Adipocyte (in vitro differentiated cells): ENCODE measurements at regions not wholly inside any gene's neighbourhood (a gene's known extent, or its start where the extent isn't known, plus 50 kb on each side); places are given as distances from the start of the nearest gene placed in this dataset.

Experiments
- DNase-seq: peaks from one replicate; pipeline ENCODE4 v3.0.0-alpha.2; 2015; ENCODE audit warnings: low read depth
- H3K27me3 ChIP-seq: replicated peaks from 2 replicates; pipeline ENCODE4 v1.7.0; 2013; ENCODE audit warnings: mild to moderate bottlenecking, low read length, moderate library complexity; ENCODE audit not compliant: control insufficient read depth, insufficient read depth
- H3K36me3 ChIP-seq: 2 replicates; pipeline ENCODE4 v1.7.0; 2013; ENCODE audit warnings: low read length, mild to moderate bottlenecking, moderate library complexity; ENCODE audit not compliant: control insufficient read depth, insufficient read depth, severe bottlenecking
- H3K4me1 ChIP-seq: 2 replicates; pipeline ENCODE4 v1.7.0; 2013; ENCODE audit warnings: mild to moderate bottlenecking, low read length, moderate library complexity; ENCODE audit not compliant: control insufficient read depth, insufficient read depth
- H3K4me3 ChIP-seq: 2 replicates; pipeline ENCODE4 v1.7.0; 2013; ENCODE audit warnings: mild to moderate bottlenecking, low read length, moderate library complexity
- H3K9ac ChIP-seq: 2 replicates; pipeline ENCODE4 v1.7.0; 2013; ENCODE audit warnings: mild to moderate bottlenecking, low read length, moderate library complexity
- H3K9me3 ChIP-seq: 2 replicates; pipeline ENCODE4 v1.7.0; 2013; ENCODE audit warnings: mild to moderate bottlenecking, low read length, moderate library complexity; ENCODE audit not compliant: control insufficient read depth

DNA sequence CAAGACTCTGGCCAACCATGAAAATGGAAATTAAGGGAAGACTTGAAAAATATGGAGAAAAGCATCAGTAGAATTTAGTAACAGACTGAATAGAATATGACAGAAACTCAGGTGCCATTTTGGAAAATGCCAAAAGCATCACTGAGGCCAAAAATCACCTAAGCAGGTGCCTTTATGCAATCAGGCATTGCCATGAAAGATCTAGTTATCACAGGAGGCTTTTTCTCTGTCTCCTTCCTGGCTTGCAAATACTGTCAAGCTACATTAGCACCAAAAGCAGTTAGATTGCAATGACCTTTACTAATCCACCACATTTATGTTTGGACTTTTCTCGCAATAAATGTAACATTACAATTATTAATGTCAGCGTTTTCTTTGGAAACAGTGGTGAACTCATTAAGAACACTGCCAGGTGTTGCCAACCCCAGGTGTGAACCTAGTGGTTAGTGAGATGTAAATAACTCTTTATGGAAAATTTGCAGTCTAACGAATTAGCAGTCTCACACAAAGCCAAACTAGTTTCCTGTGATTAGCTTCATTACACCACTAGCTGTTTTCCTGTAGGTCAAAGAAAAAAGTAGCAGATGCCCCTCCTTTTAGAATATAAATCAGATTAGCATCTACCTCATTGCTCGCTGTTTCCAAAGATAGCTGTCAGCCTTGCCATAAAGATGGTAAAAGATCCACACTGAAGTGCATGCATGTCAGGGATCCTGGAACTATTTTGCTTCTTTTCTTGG lies 1568.4 kb upstream of the TENM3 start:
- H3K4me1 ChIP-seq, result no peaks in the 10 kb centered on the region
- no peaks in the 10 kb centered on the region for H3K27me3 ChIP-seq
- H3K36me3 ChIP-seq, result no peaks in the 10 kb centered on the region
- H3K9me3 ChIP-seq, result no peaks in the 10 kb centered on the region
- no peak overlapping the region for H3K9ac ChIP-seq
- H3K4me3 ChIP-seq, result no peak overlapping the region
- no peak for DNase-seq

DNA sequence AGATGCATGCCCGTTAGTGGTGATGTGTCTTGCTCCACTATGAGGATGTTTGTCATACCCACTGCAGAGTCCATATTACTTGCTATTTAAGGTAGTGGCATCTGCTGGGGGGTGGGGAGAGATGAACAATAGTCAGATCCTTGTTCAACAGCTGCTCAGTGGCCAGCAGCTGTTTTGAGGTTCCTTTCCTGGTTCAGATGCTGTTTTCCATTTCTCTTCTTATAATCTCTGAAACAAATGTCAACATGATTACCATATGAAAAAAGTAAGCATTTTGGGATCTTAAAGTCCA lies 1567.9 kb upstream of the TENM3 start:
- no peaks in the 10 kb centered on the region for H3K27me3 ChIP-seq
- H3K4me3 ChIP-seq, result no peak overlapping the region
- H3K36me3 ChIP-seq, result no peaks in the 10 kb centered on the region
- H3K4me1 ChIP-seq, result no peaks in the 10 kb centered on the region
- DNase-seq, result no peak
- H3K9me3 ChIP-seq, result no peaks in the 10 kb centered on the region
- no peak overlapping the region for H3K9ac ChIP-seq

DNA sequence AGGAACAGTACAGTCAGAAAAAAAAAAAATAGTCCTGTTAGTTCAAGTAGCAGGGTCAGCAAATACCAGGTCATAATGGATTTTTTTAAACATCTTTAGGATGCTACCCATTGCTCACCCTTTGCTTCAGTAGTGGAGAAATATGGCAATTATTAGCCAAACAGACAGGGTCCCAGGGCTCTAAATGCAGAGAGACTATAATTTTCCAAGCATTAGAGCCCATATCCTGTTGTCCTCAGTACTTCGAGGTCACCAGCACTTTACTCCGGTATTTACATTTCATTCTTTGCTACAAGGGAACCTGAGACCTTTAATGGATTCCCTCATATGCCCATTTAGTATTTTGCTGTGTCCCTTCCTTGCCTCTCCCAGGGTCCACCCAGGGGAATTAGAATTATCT lies 1562.9 kb upstream of the TENM3 start:
- no peak for DNase-seq
- H3K4me3 ChIP-seq, result no peak overlapping the region
- H3K27me3 ChIP-seq, result no peaks in the 10 kb centered on the region
- H3K36me3 ChIP-seq, result no peaks in the 10 kb centered on the region
- H3K4me1 ChIP-seq, result no peaks in the 10 kb centered on the region
- no peak overlapping the region for H3K9ac ChIP-seq
- H3K9me3 ChIP-seq, result no peaks in the 10 kb centered on the region

GRCh38 chr4:180682776-180683175 lies 1560.4 kb upstream of the TENM3 start:
- Histone ChIP-seq H3K9me3 (no peaks in the 10 kb centered on the region), H3K4me1 (no peaks in the 10 kb centered on the region), H3K27me3 (no peaks in the 10 kb centered on the region), H3K9ac (no peak overlapping the region), H3K36me3 (no peaks in the 10 kb centered on the region), H3K4me3 (no peak overlapping the region)
- DNase-seq, result no peak

- Histone ChIP-seq H3K9me3 (no peaks in the 10 kb centered on the region), H3K4me3 (no peak overlapping the region), H3K9ac (no peak overlapping the region), H3K27me3 (no peaks in the 10 kb centered on the region), H3K36me3 (no peaks in the 10 kb centered on the region), H3K4me1 (no peaks in the 10 kb centered on the region)
- DNase-seq, result no peak
These were observed 1560.0 kb upstream of the TENM3 start for GRCh38 chr4:180683186-180683585.

DNA sequence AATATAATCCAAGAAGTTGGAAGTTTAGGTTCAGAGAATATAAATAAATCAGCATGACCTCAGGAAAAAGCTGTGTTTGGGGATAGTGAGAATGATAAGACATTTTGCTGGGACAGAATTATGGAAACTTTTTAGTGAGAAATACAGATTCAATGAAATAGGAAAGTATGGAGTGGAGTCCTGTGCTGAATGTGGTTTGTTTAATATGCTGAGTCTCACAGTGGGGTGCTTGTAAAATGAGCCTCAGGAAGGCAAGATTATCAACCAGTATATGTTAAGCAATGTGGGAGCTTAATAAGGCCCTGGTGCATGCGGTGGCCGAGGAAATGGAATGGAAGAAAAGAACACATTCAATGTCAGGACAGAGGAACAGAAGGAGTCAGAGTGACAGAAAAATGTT lies 1554.7 kb upstream of the TENM3 start:
- H3K36me3 ChIP-seq, result no peaks in the 10 kb centered on the region
- H3K4me1 ChIP-seq, result no peaks in the 10 kb centered on the region
- DNase-seq, result no peak
- H3K4me3 ChIP-seq, result no peak overlapping the region
- H3K9me3 ChIP-seq, result no peaks in the 10 kb centered on the region
- no peak overlapping the region for H3K9ac ChIP-seq
- no peaks in the 10 kb centered on the region for H3K27me3 ChIP-seq

- no peak for DNase-seq
- Histone ChIP-seq H3K27me3 (no peaks in the 10 kb centered on the region), H3K9ac (no peak overlapping the region), H3K9me3 (no peaks in the 10 kb centered on the region), H3K36me3 (no peaks in the 10 kb centered on the region), H3K4me3 (no peak overlapping the region), H3K4me1 (no peaks in the 10 kb centered on the region)
These were observed 1548.3 kb upstream of the TENM3 start for GRCh38 chr4:180694875-180695274.

GRCh38 chr4:180695851-180696250 lies 1547.4 kb upstream of the TENM3 start:
- Histone ChIP-seq H3K4me3 (no peak overlapping the region), H3K9me3 (no peaks in the 10 kb centered on the region), H3K9ac (no peak overlapping the region), H3K27me3 (no peaks in the 10 kb centered on the region), H3K36me3 (no peaks in the 10 kb centered on the region), H3K4me1 (no peaks in the 10 kb centered on the region)
- peak; percentile 94 for DNase-seq

DNA sequence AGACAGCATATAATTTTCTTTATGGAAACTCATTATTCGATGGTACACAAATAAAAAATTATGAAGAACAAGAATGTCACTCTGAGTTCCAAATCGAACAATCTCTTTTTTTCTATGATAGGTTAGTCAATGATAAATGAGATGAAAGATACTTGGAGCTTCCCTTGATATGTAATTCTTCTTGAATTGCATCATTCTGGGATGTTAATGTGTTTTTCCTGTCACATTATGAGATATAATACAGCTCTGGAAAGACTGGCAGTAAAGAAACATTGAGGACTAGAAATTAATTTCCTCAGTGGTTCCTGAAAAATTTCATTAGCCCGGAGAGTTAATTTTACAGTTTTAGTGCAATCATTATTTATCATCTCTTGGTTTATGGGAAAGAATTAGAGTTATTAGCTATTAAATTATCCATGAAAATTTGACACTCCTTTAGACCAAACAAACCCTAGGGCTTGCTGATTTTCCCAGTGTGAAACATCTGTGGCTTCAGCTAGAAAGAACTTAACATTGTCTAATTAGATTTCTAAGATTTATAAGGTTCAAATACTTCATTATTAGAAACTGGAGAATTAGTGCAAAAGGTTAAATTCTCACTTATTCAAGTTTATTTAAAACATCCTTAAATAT lies 1546.6 kb upstream of the TENM3 start:
- Histone ChIP-seq H3K9me3 (no peaks in the 10 kb centered on the region), H3K9ac (no peak overlapping the region), H3K4me3 (no peak overlapping the region), H3K4me1 (no peaks in the 10 kb centered on the region), H3K36me3 (no peaks in the 10 kb centered on the region), H3K27me3 (no peaks in the 10 kb centered on the region)
- DNase-seq, result peak; percentile 15

- Histone ChIP-seq H3K36me3 (no peaks in the 10 kb centered on the region), H3K9ac (no peak overlapping the region), H3K4me3 (no peak overlapping the region), H3K4me1 (no peaks in the 10 kb centered on the region), H3K27me3 (no peaks in the 10 kb centered on the region), H3K9me3 (no peaks in the 10 kb centered on the region)
- DNase-seq, result no peak
These were observed 1544.5 kb upstream of the TENM3 start for GRCh38 chr4:180698550-180699195.

GRCh38 chr4:180706766-180707165 lies 1536.4 kb upstream of the TENM3 start:
- peaks cover 21% of the 10 kb centered on the region for H3K9me3 ChIP-seq
- DNase-seq, result no peak
- H3K27me3 ChIP-seq, result no peaks in the 10 kb centered on the region
- H3K9ac ChIP-seq, result no peak overlapping the region
- no peaks in the 10 kb centered on the region for H3K4me1 ChIP-seq
- H3K36me3 ChIP-seq, result no peaks in the 10 kb centered on the region
- no peak overlapping the region for H3K4me3 ChIP-seq
